CD4-positive, alpha-beta T cell treated with Interleukin-4 for 4 hours (primary cell): ENCODE measurements at regions not wholly inside any gene's neighbourhood (a gene's known extent, or its start where the extent isn't known, plus 50 kb on each side); places are given as distances from the start of the nearest gene placed in this dataset.
"Not testable (repeated sequence)": the region's sequence is repeated elsewhere in the genome, so short reads cannot be mapped to it uniquely, and the experiment has no call there.

ENCODE experiments used
- DNase-seq: peaks from one replicate; pipeline ENCODE4 v3.0.0-alpha.2; 2020

GRCh38 chr10:90975096-90975495, 54.2 kb upstream of the ANKRD1 start:
- DNase-seq = no peak

- DNase-seq = no peak
These were observed 56.4 kb upstream of the ANKRD1 start for GRCh38 chr10:90977162-90977854.

GRCh38 chr10:90977855-90978486, 57.1 kb upstream of the ANKRD1 start:
- no peak for DNase-seq

GRCh38 chr10:90982406-90983008, 61.6 kb upstream of the ANKRD1 start:
- no peak for DNase-seq

GRCh38 chr10:90983914-90984549, 63.1 kb upstream of the ANKRD1 start:
- no peak for DNase-seq

GRCh38 chr10:90984898-90985297, 64.0 kb upstream of the ANKRD1 start:
- DNase-seq = no peak

GRCh38 chr10:90985321-90985933, 64.5 kb upstream of the ANKRD1 start:
- DNase-seq = no peak

- DNase-seq = no peak
These were observed 65.4 kb upstream of the ANKRD1 start for GRCh38 chr10:90986136-90986760.

GRCh38 chr10:90986870-90987269, 66.0 kb upstream of the ANKRD1 start:
- DNase-seq = no peak

GRCh38 chr10:90987383-90987782, 66.5 kb upstream of the ANKRD1 start:
- DNase-seq = no peak

GRCh38 chr10:90988024-90988423, 67.1 kb upstream of the ANKRD1 start:
- no peak for DNase-seq

- no peak for DNase-seq
These were observed 67.9 kb upstream of the ANKRD1 start for GRCh38 chr10:90988802-90989201.

- no peak for DNase-seq
These were observed 68.5 kb upstream of the ANKRD1 start for GRCh38 chr10:90989378-90989777.

- DNase-seq = no peak
These were observed 71.6 kb upstream of the ANKRD1 start for GRCh38 chr10:90992462-90992861.

- DNase-seq = no peak
These were observed 72.5 kb upstream of the ANKRD1 start for GRCh38 chr10:90993340-90993739.

GRCh38 chr10:90997670-90998069, 76.8 kb upstream of the ANKRD1 start:
- no peak for DNase-seq

- DNase-seq = no peak
These were observed 78.0 kb upstream of the ANKRD1 start for GRCh38 chr10:90998733-90999511.

GRCh38 chr10:90999512-91000172, 78.8 kb upstream of the ANKRD1 start:
- DNase-seq = peak; percentile 4

- no peak for DNase-seq
These were observed 79.6 kb upstream of the ANKRD1 start for GRCh38 chr10:91000470-91000869.

GRCh38 chr10:91000985-91001384, 80.1 kb upstream of the ANKRD1 start:
- no peak for DNase-seq

GRCh38 chr10:91002656-91003055, 81.8 kb upstream of the ANKRD1 start:
- no peak for DNase-seq

GRCh38 chr10:91003379-91003778, 82.5 kb upstream of the ANKRD1 start:
- DNase-seq = not testable (repeated sequence)
